HG02840 (cell line): ENCODE measurements at regions not wholly inside any gene's neighbourhood (a gene's known extent, or its start where the extent isn't known, plus 50 kb on each side); places are given as distances from the start of the nearest gene placed in this dataset.

Experiments used
- ATAC-seq: cut with Tn5 transposase; IDR thresholded peaks from one replicate; pipeline ENCODE4 v1.9.1; 2021; ENCODE audit warnings: mild to moderate bottlenecking, moderate library complexity, moderate number of reproducible peaks; ENCODE audit not compliant: unreplicated experiment, low FRiP score

- ATAC-seq = no peak
Observed at GRCh38 chr2:13056259-13056843, 339.6 kb downstream of the TRIB2 start.

GRCh38 chr2:13057671-13058070, 340.9 kb downstream of the TRIB2 start:
- ATAC-seq = no peak

GRCh38 chr2:13066676-13067075, 349.9 kb downstream of the TRIB2 start:
- ATAC-seq = no peak

- no peak for ATAC-seq
Observed at GRCh38 chr2:13067508-13067907, 350.8 kb downstream of the TRIB2 start.

GRCh38 chr2:13089971-13090370, 373.2 kb downstream of the TRIB2 start:
- ATAC-seq = no peak

- ATAC-seq = no peak
Observed at GRCh38 chr2:13091455-13091854, 374.7 kb downstream of the TRIB2 start.

GRCh38 chr2:13091861-13092378, 375.2 kb downstream of the TRIB2 start:
- no peak for ATAC-seq

GRCh38 chr2:13093416-13093991, 376.8 kb downstream of the TRIB2 start:
- no peak for ATAC-seq

GRCh38 chr2:13102397-13103063, 385.8 kb downstream of the TRIB2 start:
- no peak for ATAC-seq

GRCh38 chr2:13103151-13103550, 386.4 kb downstream of the TRIB2 start:
- no peak for ATAC-seq

GRCh38 chr2:13103778-13104493, 387.2 kb downstream of the TRIB2 start:
- no peak for ATAC-seq

GRCh38 chr2:13104723-13105122, 388.0 kb downstream of the TRIB2 start:
- ATAC-seq = no peak

- no peak for ATAC-seq
Observed at GRCh38 chr2:13106302-13106701, 389.6 kb downstream of the TRIB2 start.

- no peak for ATAC-seq
Observed at GRCh38 chr2:13109516-13109915, 392.8 kb downstream of the TRIB2 start.

GRCh38 chr2:13110825-13111224, 394.1 kb downstream of the TRIB2 start:
- no peak for ATAC-seq

- no peak for ATAC-seq
Observed at GRCh38 chr2:13113002-13113401, 396.3 kb downstream of the TRIB2 start.

- ATAC-seq = no peak
Observed at GRCh38 chr2:13114391-13114790, 397.7 kb downstream of the TRIB2 start.

- ATAC-seq = no peak
Observed at GRCh38 chr2:13115643-13116042, 398.9 kb downstream of the TRIB2 start.

GRCh38 chr2:13121096-13121495, 404.4 kb downstream of the TRIB2 start:
- ATAC-seq = no peak

GRCh38 chr2:13128139-13128538, 411.4 kb downstream of the TRIB2 start:
- ATAC-seq = no peak

- no peak for ATAC-seq
Observed at GRCh38 chr2:13135369-13135768, 418.6 kb downstream of the TRIB2 start.
